ENCODE measurements at regions not wholly inside any gene's neighbourhood (a gene's known extent, or its start where the extent isn't known, plus 50 kb on each side); places are given as distances from the start of the nearest gene placed in this dataset.

- TF ChIP-seq CTCF (IDR thresholded peaks at IDR 0.05): no peak
- peak in 1 of 3 donors; percentile 34 for DNase-seq
- H3K36me3 ChIP-seq (ENCODE audit: low read depth): no peaks in the 10 kb centered on the region
- H3K4me3 ChIP-seq: no peak overlapping the region
- H3K9me3 ChIP-seq: peaks cover 3% of the 10 kb centered on the region
- ATAC-seq: peak; percentile 89
- intact Hi-C loops (cut with DNase I, micrococcal nuclease): no loop called here
- H3K4me1 ChIP-seq (ENCODE audit: low read depth): peaks cover 3% of the 10 kb centered on the region
These were observed 154.0 kb upstream of the SDK2 start for GRCh38 chr17:73798111-73798748.

- intact Hi-C loops (cut with DNase I, micrococcal nuclease): no loop called here
- TF ChIP-seq CTCF (IDR thresholded peaks at IDR 0.05): no peak
- H3K4me3 ChIP-seq: no peak overlapping the region
- no peak for DNase-seq
- ATAC-seq: no peak
- peaks cover 3% of the 10 kb centered on the region for H3K4me1 ChIP-seq (ENCODE audit: low read depth)
- peaks cover 3% of the 10 kb centered on the region for H3K9me3 ChIP-seq
- no peaks in the 10 kb centered on the region for H3K36me3 ChIP-seq (ENCODE audit: low read depth)
These were observed 154.9 kb upstream of the SDK2 start for GRCh38 chr17:73799096-73799495.

- intact Hi-C loops (cut with DNase I, micrococcal nuclease): no loop called here
- no peak overlapping the region for H3K4me3 ChIP-seq
These were observed 155.8 kb upstream of the SDK2 start for GRCh38 chr17:73799781-73800627.

GRCh38 chr17:73800893-73801292 lies 156.6 kb upstream of the SDK2 start:
- Histone ChIP-seq H3K9me3 (peaks cover 3% of the 10 kb centered on the region), H3K4me1 (ENCODE audit: low read depth) (peaks cover 3% of the 10 kb centered on the region), H3K36me3 (ENCODE audit: low read depth) (no peaks in the 10 kb centered on the region), H3K4me3 (no peak overlapping the region)
- intact Hi-C loops (cut with DNase I, micrococcal nuclease): no loop called here
- no peak for TF ChIP-seq CTCF (IDR thresholded peaks at IDR 0.05)
- ATAC-seq: no peak
- DNase-seq: no peak

More at GRCh38 chr17:73799781-73800627, 155.8 kb upstream of the SDK2 start:
- DNase-seq (no peak), ATAC-seq (no peak)
- no peak for TF ChIP-seq CTCF (IDR thresholded peaks at IDR 0.05)
- Histone ChIP-seq H3K9me3 (peaks cover 3% of the 10 kb centered on the region), H3K4me1 (ENCODE audit: low read depth) (peaks cover 3% of the 10 kb centered on the region), H3K36me3 (ENCODE audit: low read depth) (no peaks in the 10 kb centered on the region)

- peaks cover 3% of the 10 kb centered on the region for H3K4me1 ChIP-seq (ENCODE audit: low read depth)
- no peak for TF ChIP-seq CTCF (IDR thresholded peaks at IDR 0.05)
- peaks cover 3% of the 10 kb centered on the region for H3K9me3 ChIP-seq
- DNase-seq (no peak), ATAC-seq (no peak)
- H3K36me3 ChIP-seq (ENCODE audit: low read depth): no peaks in the 10 kb centered on the region
- intact Hi-C loops (cut with DNase I, micrococcal nuclease): no loop called here
- H3K4me3 ChIP-seq: no peak overlapping the region
These were observed 157.3 kb upstream of the SDK2 start for GRCh38 chr17:73801455-73802100.
